ENCODE measurements at regions not wholly inside any gene's neighbourhood (a gene's known extent, or its start where the extent isn't known, plus 50 kb on each side); places are given as distances from the start of the nearest gene placed in this dataset.
A peak's percentile ranks its signal among the peaks of the same experiment; 100 is the strongest.

- Mint-ChIP-seq H3K27me3 (no peaks in the 10 kb centered on the region), H3K27ac (no peak overlapping the region), H3K9me3 (no peaks in the 10 kb centered on the region), H3K4me1 (ENCODE audit: unreplicated experiment) (no peaks in the 10 kb centered on the region), H3K36me3 (no peaks in the 10 kb centered on the region), H3K4me3 (no peak overlapping the region)
- DNase-seq (ENCODE audit: extremely low spot score, unreplicated experiment): no peak
- no peak for TF ChIP-seq CTCF (conservative IDR thresholded peaks at IDR 0.05)
These were observed 379.0 kb upstream of the CRIM1 start for GRCh38 chr2:35976611-35977010.

- Mint-ChIP-seq H3K27ac (no peak overlapping the region), H3K36me3 (no peaks in the 10 kb centered on the region)
These were observed 381.8 kb upstream of the CRIM1 start for GRCh38 chr2:35973737-35974132.

GRCh38 chr2:35973132-35973736 lies 382.3 kb upstream of the CRIM1 start:
- Mint-ChIP-seq H3K36me3 (no peaks in the 10 kb centered on the region), H3K4me1 (ENCODE audit: unreplicated experiment) (no peaks in the 10 kb centered on the region), H3K27ac (no peak overlapping the region)

More at GRCh38 chr2:35973737-35974132, 381.8 kb upstream of the CRIM1 start:
- Mint-ChIP-seq H3K9me3 (no peaks in the 10 kb centered on the region), H3K27me3 (no peaks in the 10 kb centered on the region), H3K4me3 (no peak overlapping the region), H3K4me1 (ENCODE audit: unreplicated experiment) (no peaks in the 10 kb centered on the region)
- DNase-seq (ENCODE audit: extremely low spot score, unreplicated experiment): no peak
- no peak for TF ChIP-seq CTCF (conservative IDR thresholded peaks at IDR 0.05)

GRCh38 chr2:35963824-35964223 lies 391.8 kb upstream of the CRIM1 start:
- TF ChIP-seq CTCF (conservative IDR thresholded peaks at IDR 0.05): no peak
- Mint-ChIP-seq H3K4me1 (ENCODE audit: unreplicated experiment) (peaks cover 5% of the 10 kb centered on the region), H3K4me3 (no peak overlapping the region), H3K27ac (no peak overlapping the region), H3K36me3 (no peaks in the 10 kb centered on the region), H3K9me3 (peaks cover 4% of the 10 kb centered on the region), H3K27me3 (no peaks in the 10 kb centered on the region)
- no peak for DNase-seq (ENCODE audit: extremely low spot score, unreplicated experiment)

More at GRCh38 chr2:35973132-35973736, 382.3 kb upstream of the CRIM1 start:
- H3K9me3 Mint-ChIP-seq: no peaks in the 10 kb centered on the region
- no peak for DNase-seq (ENCODE audit: extremely low spot score, unreplicated experiment)
- no peaks in the 10 kb centered on the region for H3K27me3 Mint-ChIP-seq
- TF ChIP-seq CTCF (conservative IDR thresholded peaks at IDR 0.05): peak; percentile 75
- H3K4me3 Mint-ChIP-seq: no peak overlapping the region

- peaks cover 5% of the 10 kb centered on the region for H3K4me1 Mint-ChIP-seq (ENCODE audit: unreplicated experiment)
- TF ChIP-seq CTCF (conservative IDR thresholded peaks at IDR 0.05): no peak
- H3K27me3 Mint-ChIP-seq: no peaks in the 10 kb centered on the region
- no peak for DNase-seq (ENCODE audit: extremely low spot score, unreplicated experiment)
- no peaks in the 10 kb centered on the region for H3K36me3 Mint-ChIP-seq
- no peak overlapping the region for H3K4me3 Mint-ChIP-seq
- peak overlapping the region; percentile 42 for H3K27ac Mint-ChIP-seq
- peaks cover 4% of the 10 kb centered on the region for H3K9me3 Mint-ChIP-seq
These were observed 392.2 kb upstream of the CRIM1 start for GRCh38 chr2:35963357-35963756.
